ENCODE measurements at regions not wholly inside any gene's neighbourhood (a gene's known extent, or its start where the extent isn't known, plus 50 kb on each side); places are given as distances from the start of the nearest gene placed in this dataset.

DNA sequence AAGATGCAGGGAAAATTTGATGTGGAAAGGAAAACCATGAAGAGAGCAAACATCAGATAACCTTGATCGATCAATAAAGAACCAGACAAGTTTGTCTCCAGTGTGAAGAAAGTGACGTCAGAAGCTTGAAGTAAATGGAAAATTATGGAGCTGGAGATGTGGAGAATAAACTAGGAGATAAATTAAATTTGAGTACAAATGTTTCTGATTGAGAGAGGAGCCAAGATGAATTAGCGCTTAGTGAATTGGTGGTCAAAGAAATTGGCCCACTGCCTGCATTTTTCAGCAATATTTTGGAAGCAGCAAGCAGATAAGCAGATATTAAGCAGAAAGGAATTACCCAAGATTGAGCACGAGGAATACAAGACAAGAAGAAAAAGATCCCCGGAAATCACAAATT is 567.3 kb upstream of the ZNF385D start:
- TF ChIP-seq POLR2A (IDR thresholded peaks at IDR 0.05; ENCODE audit: low read length) (no peak), GATA1 (IDR thresholded peaks at IDR 0.05; ENCODE audit: low read depth, low read length) (no peak)

All from erythroblast (primary cell).